Esophagus mucosa (tissue), 1 donor: ENCODE measurements at regions not wholly inside any gene's neighbourhood (a gene's known extent, or its start where the extent isn't known, plus 50 kb on each side); places are given as distances from the start of the nearest gene placed in this dataset.

Source experiments
- ATAC-seq: fragments of 200-7000 bp; cut with Tn5 transposase; one replicate; pipeline ENCODE4 v1.9.1; 2020
- donor health status: DM: yes; HTN: yes; CAD: no.

GRCh38 chr3:73685061-73685460 lies 60.3 kb upstream of the PDZRN3 start:
- peak; percentile 92 for ATAC-seq

- no peak for ATAC-seq
Measured at GRCh38 chr3:73683706-73684105, 59.0 kb upstream of the PDZRN3 start.

- ATAC-seq = peak; percentile 85
Measured at GRCh38 chr3:73681610-73682009, 56.9 kb upstream of the PDZRN3 start.

GRCh38 chr3:73681198-73681597 lies 56.5 kb upstream of the PDZRN3 start:
- ATAC-seq = peak; percentile 70

GRCh38 chr3:73680391-73681095 lies 55.8 kb upstream of the PDZRN3 start:
- ATAC-seq = no peak

GRCh38 chr3:73677336-73678024 lies 52.7 kb upstream of the PDZRN3 start:
- no peak for ATAC-seq
